Activated CD8-positive, alpha-beta memory T cell treated with anti-CD3 and anti-CD28 coated beads, Interleukin-2, amount 50 U/mL, for 4 hours (primary cell): ENCODE measurements at regions not wholly inside any gene's neighbourhood (a gene's known extent, or its start where the extent isn't known, plus 50 kb on each side); places are given as distances from the start of the nearest gene placed in this dataset.

Source experiments
- DNase-seq: peaks from one replicate; pipeline ENCODE4 v3.0.0-alpha.2; 2020

DNA sequence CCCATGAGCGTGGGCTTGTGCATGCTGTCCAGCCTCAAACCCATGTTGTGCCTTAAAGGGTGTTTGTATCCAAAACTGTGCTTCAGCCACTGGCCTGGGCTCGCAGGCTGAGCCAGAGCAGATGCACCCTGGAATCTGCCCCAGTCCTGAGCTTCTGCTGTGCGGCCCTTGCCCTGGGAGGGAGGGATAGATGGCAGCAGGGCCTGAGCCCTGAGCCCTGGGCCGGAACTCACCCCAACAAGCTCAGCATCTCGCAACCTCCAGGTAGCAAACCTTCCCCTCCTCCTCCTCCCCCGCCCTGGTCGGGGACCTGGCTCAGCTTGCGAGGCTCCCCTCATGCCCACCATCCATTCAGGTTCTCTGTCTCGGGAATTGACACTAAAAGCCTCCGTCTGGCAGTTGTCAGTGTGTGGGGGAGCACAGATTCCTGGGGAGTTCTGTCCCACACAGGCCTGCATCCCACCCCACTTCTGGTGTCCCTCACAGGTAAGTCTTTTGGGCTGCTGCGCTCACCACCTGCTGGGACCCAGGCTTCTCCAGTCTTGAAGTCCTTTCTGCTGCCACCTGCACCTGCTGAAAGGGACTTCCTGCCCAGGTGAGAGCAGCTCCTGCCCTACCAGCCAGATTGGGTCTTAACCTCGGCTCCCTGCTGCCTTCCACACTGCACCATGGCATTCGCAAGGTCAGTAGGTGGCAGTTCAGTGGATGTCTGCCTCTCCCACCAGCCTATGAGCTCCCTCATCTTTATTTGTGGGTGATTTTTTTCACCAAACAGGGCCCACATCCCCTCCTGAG, 55.2 kb upstream of the OLFM1 start:
- no peak for DNase-seq

DNA sequence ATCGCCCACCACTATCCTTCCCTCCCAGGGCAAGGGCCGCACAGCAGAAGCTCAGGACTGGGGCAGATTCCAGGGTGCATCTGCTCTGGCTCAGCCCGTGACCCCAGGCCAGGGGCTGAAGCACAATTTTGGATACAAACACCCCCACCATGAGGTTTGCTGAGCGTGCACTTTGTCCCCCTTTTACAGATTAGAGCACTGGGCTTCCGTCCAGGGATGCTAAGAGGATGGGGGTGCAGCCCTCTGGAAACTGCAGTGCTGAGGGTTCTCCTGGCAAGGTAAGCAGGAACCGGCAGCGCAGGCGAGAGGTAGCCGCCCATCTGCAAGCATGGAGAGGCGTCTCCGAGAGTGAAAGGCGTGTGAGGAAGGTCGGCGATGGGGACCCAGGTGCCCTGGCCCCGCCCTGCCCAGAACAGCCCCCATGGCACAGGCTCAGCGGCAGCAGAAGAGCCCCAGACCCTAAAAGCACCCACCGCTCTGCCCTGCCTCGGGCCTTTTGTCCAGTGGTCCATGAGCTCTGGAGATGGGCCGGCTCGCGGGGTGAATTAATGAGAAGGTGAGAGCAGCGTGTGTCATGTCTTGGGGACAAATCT, 54.5 kb upstream of the OLFM1 start:
- DNase-seq = peak; percentile 7

- peak; percentile 3 for DNase-seq
These were observed 54.0 kb upstream of the OLFM1 start for GRCh38 chr9:135033487-135033886.

DNA sequence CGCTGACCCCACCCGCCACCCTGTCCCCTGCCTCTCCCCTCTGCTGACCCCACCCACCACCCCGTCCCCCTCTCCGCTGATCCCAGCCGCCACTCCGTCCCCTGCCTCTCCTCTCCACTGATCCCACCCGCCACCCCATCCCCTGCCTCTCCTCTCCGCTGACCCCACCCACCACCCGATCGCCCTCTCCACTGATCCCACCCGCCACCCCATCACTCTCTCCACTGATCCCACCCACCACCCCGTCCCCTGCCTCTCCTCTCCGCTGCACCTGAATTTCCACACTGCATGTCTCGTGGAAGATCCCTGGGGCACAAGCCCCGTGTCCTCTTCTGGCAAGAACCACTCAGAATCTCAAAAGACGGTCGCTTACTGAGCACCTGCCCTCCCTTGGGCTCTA, 53.4 kb upstream of the OLFM1 start:
- peak; percentile 8 for DNase-seq

DNA sequence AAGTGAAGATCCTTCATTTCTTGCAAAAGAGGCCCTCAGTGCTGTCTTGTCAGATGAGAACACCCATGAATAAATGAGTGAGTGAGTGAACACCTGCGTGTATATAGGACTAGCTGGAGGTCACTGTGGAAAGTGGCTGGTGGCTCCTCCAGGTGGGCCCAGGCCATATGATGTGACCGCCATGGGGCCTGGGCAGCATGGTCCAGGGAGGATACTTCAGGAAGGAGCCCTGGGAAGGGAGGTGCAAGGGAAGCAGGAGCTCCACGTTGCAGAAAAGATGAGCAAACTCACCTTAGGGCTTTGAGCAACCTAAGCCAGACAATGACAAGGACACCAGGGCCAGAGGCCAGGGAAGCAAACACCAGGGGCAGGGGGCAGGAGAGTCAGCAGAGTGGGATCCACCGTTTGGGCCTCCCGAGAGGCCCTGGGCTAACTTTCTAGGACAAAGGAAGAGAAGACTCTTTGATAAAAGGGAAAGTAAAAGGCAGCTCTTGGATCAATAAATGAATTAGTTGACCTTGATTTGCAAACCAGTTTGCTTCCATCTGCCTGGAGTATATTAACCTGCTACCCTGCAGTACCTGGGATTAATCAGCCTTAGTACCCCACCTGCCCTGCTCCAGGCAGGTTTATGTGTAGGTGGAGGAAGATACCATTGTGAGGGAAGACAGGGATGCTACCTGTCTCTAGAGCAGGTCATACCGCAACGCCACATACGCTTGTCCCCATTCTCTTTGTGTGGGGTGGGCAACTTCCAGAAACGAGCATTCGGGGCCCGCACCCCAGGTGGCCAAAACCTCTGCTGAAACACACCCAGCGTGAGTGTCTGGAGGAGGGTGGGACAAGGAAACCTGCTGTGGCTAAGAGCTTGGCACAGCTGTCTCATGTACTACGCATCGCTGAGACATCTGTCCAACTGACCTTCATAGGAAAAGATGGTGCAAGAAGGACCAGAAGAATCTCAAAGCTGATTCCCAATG, 51.4 kb upstream of the OLFM1 start:
- DNase-seq = peak; percentile 1

GRCh38 chr9:135036861-135037465, 50.5 kb upstream of the OLFM1 start:
- DNase-seq = peak; percentile 4

GRCh38 chr9:135037521-135038250, 49.8 kb upstream of the OLFM1 start:
- no peak for DNase-seq
